Dendritic cell treated with granulocyte-macrophage colony-stimulating factor and Interleukin-4, amounts not matched to agents 40 ng/mL and 50 ng/mL, for 4 days (primary cell): ENCODE measurements at regions not wholly inside any gene's neighbourhood (a gene's known extent, or its start where the extent isn't known, plus 50 kb on each side); places are given as distances from the start of the nearest gene placed in this dataset.

ENCODE experiments used
- H3K27ac Mint-ChIP-seq: one replicate; pipeline ENCODE4 v1.8.0; 2022; ENCODE audit warnings: mild to moderate bottlenecking, mixed read lengths
- H3K27me3 Mint-ChIP-seq: one replicate; pipeline ENCODE4 v1.8.0; 2022; ENCODE audit warnings: mild to moderate bottlenecking, mixed read lengths
- H3K36me3 Mint-ChIP-seq: one replicate; pipeline ENCODE4 v1.8.0; 2022; ENCODE audit warnings: low read depth, mixed read lengths
- H3K4me1 Mint-ChIP-seq: one replicate; pipeline ENCODE4 v1.8.0; 2022; ENCODE audit warnings: low read depth, mixed read lengths
- H3K4me3 Mint-ChIP-seq: one replicate; pipeline ENCODE4 v1.8.0; 2022; ENCODE audit warnings: mild to moderate bottlenecking, moderate library complexity, mixed read lengths
- H3K9me3 Mint-ChIP-seq: one replicate; pipeline ENCODE4 v1.8.0; 2022; ENCODE audit warnings: mixed read lengths
- intact Hi-C: fragments of 100-400 bp; cut with micrococcal nuclease; formaldehyde crosslinking; loops from one replicate; pipeline ENCODE4 v1.15.0; 2022

GRCh38 chr10:108696792-108697477 lies 1226.4 kb downstream of the XPNPEP1 start:
- H3K4me3 Mint-ChIP-seq: no peak overlapping the region
- H3K36me3 Mint-ChIP-seq: no peaks in the 10 kb centered on the region
- H3K27me3 Mint-ChIP-seq: no peaks in the 10 kb centered on the region
- peaks cover 7% of the 10 kb centered on the region for H3K9me3 Mint-ChIP-seq
- no peak overlapping the region for H3K27ac Mint-ChIP-seq
- no peaks in the 10 kb centered on the region for H3K4me1 Mint-ChIP-seq
- intact Hi-C loops: no loop called here

GRCh38 chr10:108691126-108691525 lies 1232.2 kb downstream of the XPNPEP1 start:
- Mint-ChIP-seq H3K36me3 (no peaks in the 10 kb centered on the region), H3K27ac (no peak overlapping the region), H3K9me3 (peaks cover 7% of the 10 kb centered on the region), H3K4me1 (no peaks in the 10 kb centered on the region), H3K27me3 (no peaks in the 10 kb centered on the region), H3K4me3 (no peak overlapping the region)
- intact Hi-C loops: no loop called here

- no peaks in the 10 kb centered on the region for H3K27me3 Mint-ChIP-seq
- H3K9me3 Mint-ChIP-seq: peaks cover 7% of the 10 kb centered on the region
- no peak overlapping the region for H3K4me3 Mint-ChIP-seq
- intact Hi-C loops: no loop called here
- H3K27ac Mint-ChIP-seq: no peak overlapping the region
- no peaks in the 10 kb centered on the region for H3K36me3 Mint-ChIP-seq
- H3K4me1 Mint-ChIP-seq: no peaks in the 10 kb centered on the region
These were observed 1232.8 kb downstream of the XPNPEP1 start for GRCh38 chr10:108690530-108690929.

GRCh38 chr10:108689891-108690290 lies 1233.4 kb downstream of the XPNPEP1 start:
- no peak overlapping the region for H3K4me3 Mint-ChIP-seq
- no peaks in the 10 kb centered on the region for H3K36me3 Mint-ChIP-seq
- no peaks in the 10 kb centered on the region for H3K4me1 Mint-ChIP-seq
- intact Hi-C loops: no loop called here
- H3K27ac Mint-ChIP-seq: no peak overlapping the region
- H3K9me3 Mint-ChIP-seq: peaks cover 7% of the 10 kb centered on the region
- H3K27me3 Mint-ChIP-seq: no peaks in the 10 kb centered on the region

- H3K27ac Mint-ChIP-seq: no peak overlapping the region
- intact Hi-C loops: no loop called here
- H3K4me3 Mint-ChIP-seq: no peak overlapping the region
- no peaks in the 10 kb centered on the region for H3K9me3 Mint-ChIP-seq
- H3K4me1 Mint-ChIP-seq: no peaks in the 10 kb centered on the region
- H3K27me3 Mint-ChIP-seq: no peaks in the 10 kb centered on the region
- no peaks in the 10 kb centered on the region for H3K36me3 Mint-ChIP-seq
These were observed 1235.0 kb downstream of the XPNPEP1 start for GRCh38 chr10:108688314-108688713.

GRCh38 chr10:108685863-108686531 lies 1237.3 kb downstream of the XPNPEP1 start:
- intact Hi-C loops: no loop called here
- Mint-ChIP-seq H3K27ac (no peak overlapping the region), H3K9me3 (no peaks in the 10 kb centered on the region), H3K36me3 (no peaks in the 10 kb centered on the region), H3K4me1 (no peaks in the 10 kb centered on the region), H3K4me3 (no peak overlapping the region), H3K27me3 (no peaks in the 10 kb centered on the region)

GRCh38 chr10:108684431-108684830 lies 1238.9 kb downstream of the XPNPEP1 start:
- Mint-ChIP-seq H3K36me3 (no peaks in the 10 kb centered on the region), H3K27ac (no peak overlapping the region), H3K27me3 (no peaks in the 10 kb centered on the region), H3K4me1 (no peaks in the 10 kb centered on the region), H3K9me3 (no peaks in the 10 kb centered on the region), H3K4me3 (no peak overlapping the region)
- intact Hi-C loops: no loop called here

- no peaks in the 10 kb centered on the region for H3K36me3 Mint-ChIP-seq
- intact Hi-C loops: no loop called here
- no peak overlapping the region for H3K4me3 Mint-ChIP-seq
- no peaks in the 10 kb centered on the region for H3K9me3 Mint-ChIP-seq
- no peaks in the 10 kb centered on the region for H3K4me1 Mint-ChIP-seq
- no peaks in the 10 kb centered on the region for H3K27me3 Mint-ChIP-seq
- H3K27ac Mint-ChIP-seq: no peak overlapping the region
These were observed 1249.6 kb downstream of the XPNPEP1 start for GRCh38 chr10:108673741-108674140.

- Mint-ChIP-seq H3K27me3 (no peaks in the 10 kb centered on the region), H3K27ac (no peak overlapping the region), H3K9me3 (no peaks in the 10 kb centered on the region), H3K36me3 (no peaks in the 10 kb centered on the region), H3K4me1 (no peaks in the 10 kb centered on the region), H3K4me3 (no peak overlapping the region)
- intact Hi-C loops: no loop called here
These were observed 1259.7 kb downstream of the XPNPEP1 start for GRCh38 chr10:108663587-108663986.

GRCh38 chr10:108662975-108663374 lies 1260.3 kb downstream of the XPNPEP1 start:
- intact Hi-C loops: no loop called here
- Mint-ChIP-seq H3K27me3 (no peaks in the 10 kb centered on the region), H3K4me1 (no peaks in the 10 kb centered on the region), H3K36me3 (no peaks in the 10 kb centered on the region), H3K9me3 (no peaks in the 10 kb centered on the region), H3K27ac (no peak overlapping the region), H3K4me3 (no peak overlapping the region)

- H3K27me3 Mint-ChIP-seq: no peaks in the 10 kb centered on the region
- no peaks in the 10 kb centered on the region for H3K9me3 Mint-ChIP-seq
- no peak overlapping the region for H3K4me3 Mint-ChIP-seq
- intact Hi-C loops: no loop called here
- no peaks in the 10 kb centered on the region for H3K36me3 Mint-ChIP-seq
- no peaks in the 10 kb centered on the region for H3K4me1 Mint-ChIP-seq
- no peak overlapping the region for H3K27ac Mint-ChIP-seq
These were observed 1268.3 kb downstream of the XPNPEP1 start for GRCh38 chr10:108655057-108655456.

GRCh38 chr10:108653531-108653930 lies 1269.8 kb downstream of the XPNPEP1 start:
- no peaks in the 10 kb centered on the region for H3K27me3 Mint-ChIP-seq
- no peak overlapping the region for H3K27ac Mint-ChIP-seq
- H3K4me3 Mint-ChIP-seq: no peak overlapping the region
- no peaks in the 10 kb centered on the region for H3K36me3 Mint-ChIP-seq
- H3K9me3 Mint-ChIP-seq: no peaks in the 10 kb centered on the region
- H3K4me1 Mint-ChIP-seq: no peaks in the 10 kb centered on the region
- intact Hi-C loops: no loop called here

GRCh38 chr10:108639010-108639409 lies 1284.3 kb downstream of the XPNPEP1 start:
- Mint-ChIP-seq H3K36me3 (no peaks in the 10 kb centered on the region), H3K4me3 (no peak overlapping the region), H3K4me1 (no peaks in the 10 kb centered on the region), H3K9me3 (peaks cover 20% of the 10 kb centered on the region), H3K27me3 (no peaks in the 10 kb centered on the region), H3K27ac (no peak overlapping the region)
- intact Hi-C loops: no loop called here

- Mint-ChIP-seq H3K9me3 (peaks cover 20% of the 10 kb centered on the region), H3K27ac (no peak overlapping the region), H3K4me3 (no peak overlapping the region), H3K36me3 (no peaks in the 10 kb centered on the region), H3K4me1 (no peaks in the 10 kb centered on the region), H3K27me3 (no peaks in the 10 kb centered on the region)
- intact Hi-C loops: no loop called here
These were observed 1285.1 kb downstream of the XPNPEP1 start for GRCh38 chr10:108638225-108638624.

GRCh38 chr10:108633046-108633445 lies 1290.3 kb downstream of the XPNPEP1 start:
- H3K27me3 Mint-ChIP-seq: no peaks in the 10 kb centered on the region
- H3K4me3 Mint-ChIP-seq: no peak overlapping the region
- peaks cover 8% of the 10 kb centered on the region for H3K9me3 Mint-ChIP-seq
- no peak overlapping the region for H3K27ac Mint-ChIP-seq
- intact Hi-C loops: no loop called here
- no peaks in the 10 kb centered on the region for H3K36me3 Mint-ChIP-seq
- no peaks in the 10 kb centered on the region for H3K4me1 Mint-ChIP-seq
